H1 (cell line): ENCODE measurements at regions not wholly inside any gene's neighbourhood (a gene's known extent, or its start where the extent isn't known, plus 50 kb on each side); places are given as distances from the start of the nearest gene placed in this dataset.

ENCODE experiments used
- CHD7 ChIP-seq: fragments of 300-600 bp; sonication (generic); IDR thresholded peaks from 2 replicates; pipeline ENCODE4 v1.7.1; 2012; ENCODE audit warnings: low read length, moderate library complexity, mild to moderate bottlenecking, inconsistent platforms; ENCODE audit not compliant: insufficient replicate concordance
- CREB1 ChIP-seq: IDR thresholded peaks from 2 replicates; pipeline ENCODE4 v1.6.1; 2012; ENCODE audit warnings: inconsistent platforms
- POU5F1 ChIP-seq: IDR thresholded peaks from 2 replicates; pipeline ENCODE4 v1.6.1; 2011; ENCODE audit warnings: low read depth, mild to moderate bottlenecking, low read length, moderate library complexity

- TF ChIP-seq CHD7 (no peak), CREB1 (no peak), POU5F1 (no peak)
Observed at GRCh38 chr4:123249821-123250220, 146.8 kb upstream of the SPRY1 start (continued).
